ENCODE measurements at regions not wholly inside any gene's neighbourhood (a gene's known extent, or its start where the extent isn't known, plus 50 kb on each side); places are given as distances from the start of the nearest gene placed in this dataset.

DNA sequence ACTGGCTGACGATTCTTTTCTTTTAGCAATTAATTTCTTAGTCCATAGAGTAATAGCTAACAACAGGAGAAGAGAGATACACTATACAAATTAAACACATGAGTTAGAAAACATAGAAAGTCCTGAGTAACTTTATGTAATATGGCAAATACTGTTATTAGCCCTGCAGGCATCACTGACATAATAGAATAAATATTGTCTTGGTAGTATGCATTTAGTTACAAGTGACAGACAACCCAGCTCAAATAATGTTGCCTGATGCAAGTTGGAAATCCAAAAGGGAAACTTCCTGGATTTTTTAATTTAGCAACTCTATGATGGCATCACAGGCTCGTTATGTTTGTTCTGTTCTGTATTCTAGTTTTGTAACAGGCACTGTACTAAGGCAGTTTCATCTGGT is 95.1 kb downstream of the DKK1 start:
- peaks cover 20% of the 10 kb centered on the region for H3K4me1 ChIP-seq (ENCODE audit: control insufficient read depth, low read length)
- no peak overlapping the region for H3K4me2 ChIP-seq (ENCODE audit: low read length)
- no peaks in the 10 kb centered on the region for H3F3A ChIP-seq (ENCODE audit: control insufficient read depth, insufficient read depth)

DNA sequence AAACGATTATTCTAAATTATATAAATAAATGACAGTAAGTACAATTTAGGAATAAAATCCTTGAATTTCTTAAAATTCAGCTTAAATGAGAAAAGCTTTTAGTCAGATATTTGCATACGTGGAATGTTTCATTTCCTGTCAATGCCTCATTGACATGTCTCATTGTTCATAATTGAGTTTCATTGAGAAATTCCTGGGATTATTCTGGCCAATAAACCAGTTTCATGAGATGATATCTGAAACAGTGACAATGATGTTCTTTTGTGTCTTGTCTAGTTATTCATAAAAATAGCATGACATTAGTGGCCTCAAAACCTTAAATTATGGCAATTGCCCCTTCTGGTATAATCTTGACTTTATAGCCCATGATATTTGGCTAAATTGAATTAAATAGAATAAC is 95.8 kb downstream of the DKK1 start:
- TF ChIP-seq, protein P1, sequence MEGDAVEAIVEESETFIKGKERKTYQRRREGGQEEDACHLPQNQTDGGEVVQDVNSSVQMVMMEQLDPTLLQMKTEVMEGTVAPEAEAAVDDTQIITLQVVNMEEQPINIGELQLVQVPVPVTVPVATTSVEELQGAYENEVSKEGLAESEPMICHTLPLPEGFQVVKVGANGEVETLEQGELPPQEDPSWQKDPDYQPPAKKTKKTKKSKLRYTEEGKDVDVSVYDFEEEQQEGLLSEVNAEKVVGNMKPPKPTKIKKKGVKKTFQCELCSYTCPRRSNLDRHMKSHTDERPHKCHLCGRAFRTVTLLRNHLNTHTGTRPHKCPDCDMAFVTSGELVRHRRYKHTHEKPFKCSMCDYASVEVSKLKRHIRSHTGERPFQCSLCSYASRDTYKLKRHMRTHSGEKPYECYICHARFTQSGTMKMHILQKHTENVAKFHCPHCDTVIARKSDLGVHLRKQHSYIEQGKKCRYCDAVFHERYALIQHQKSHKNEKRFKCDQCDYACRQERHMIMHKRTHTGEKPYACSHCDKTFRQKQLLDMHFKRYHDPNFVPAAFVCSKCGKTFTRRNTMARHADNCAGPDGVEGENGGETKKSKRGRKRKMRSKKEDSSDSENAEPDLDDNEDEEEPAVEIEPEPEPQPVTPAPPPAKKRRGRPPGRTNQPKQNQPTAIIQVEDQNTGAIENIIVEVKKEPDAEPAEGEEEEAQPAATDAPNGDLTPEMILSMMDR (IDR thresholded peaks at IDR 0.05; ENCODE audit: low read depth, low read length, poor library complexity, severe bottlenecking) = no peak
- TF ChIP-seq EZH2phosphoT487 (IDR thresholded peaks at IDR 0.05; ENCODE audit: borderline replicate concordance, low read length) = no peak
- Histone ChIP-seq H3K4me1 (ENCODE audit: control insufficient read depth, low read length) (peaks cover 20% of the 10 kb centered on the region), H3F3A (ENCODE audit: control insufficient read depth, insufficient read depth) (no peaks in the 10 kb centered on the region), H3K4me3 (ENCODE audit: low read length) (no peak overlapping the region), H3K4me2 (ENCODE audit: low read length) (no peak overlapping the region), H3K27ac (ENCODE audit: low read depth, low read length) (no peak overlapping the region), H3K36me3 (ENCODE audit: control insufficient read depth, low read length) (no peaks in the 10 kb centered on the region), H3K27me3 (ENCODE audit: control insufficient read depth, low read length) (no peaks in the 10 kb centered on the region), H3K79me2 (ENCODE audit: control insufficient read depth, low read length) (no peaks in the 10 kb centered on the region), H3K9me3 (ENCODE audit: control insufficient read depth, insufficient read depth, low read length) (no peaks in the 10 kb centered on the region), H4K20me1 (ENCODE audit: control insufficient read depth, insufficient read depth, low read depth, low read length) (no peaks in the 10 kb centered on the region), H3K9me2 (replicated peaks; ENCODE audit: control insufficient read depth, low read length) (no peaks in the 10 kb centered on the region)

More for the DNA sequence above, 95.1 kb downstream of the DKK1 start:
- Histone ChIP-seq H3K4me3 (ENCODE audit: low read length) (no peak overlapping the region), H3K79me2 (ENCODE audit: control insufficient read depth, low read length) (no peaks in the 10 kb centered on the region), H3K27ac (ENCODE audit: low read depth, low read length) (no peak overlapping the region), H3K36me3 (ENCODE audit: control insufficient read depth, low read length) (no peaks in the 10 kb centered on the region), H3K9me2 (replicated peaks; ENCODE audit: control insufficient read depth, low read length) (no peaks in the 10 kb centered on the region), H4K20me1 (ENCODE audit: control insufficient read depth, insufficient read depth, low read depth, low read length) (no peaks in the 10 kb centered on the region), H3K27me3 (ENCODE audit: control insufficient read depth, low read length) (no peaks in the 10 kb centered on the region), H3K9me3 (ENCODE audit: control insufficient read depth, insufficient read depth, low read length) (no peaks in the 10 kb centered on the region)
- no peak for TF ChIP-seq EZH2phosphoT487 (IDR thresholded peaks at IDR 0.05; ENCODE audit: borderline replicate concordance, low read length)
- TF ChIP-seq, protein P1 (IDR thresholded peaks at IDR 0.05; ENCODE audit: low read depth, low read length, poor library complexity, severe bottlenecking) = no peak

DNA sequence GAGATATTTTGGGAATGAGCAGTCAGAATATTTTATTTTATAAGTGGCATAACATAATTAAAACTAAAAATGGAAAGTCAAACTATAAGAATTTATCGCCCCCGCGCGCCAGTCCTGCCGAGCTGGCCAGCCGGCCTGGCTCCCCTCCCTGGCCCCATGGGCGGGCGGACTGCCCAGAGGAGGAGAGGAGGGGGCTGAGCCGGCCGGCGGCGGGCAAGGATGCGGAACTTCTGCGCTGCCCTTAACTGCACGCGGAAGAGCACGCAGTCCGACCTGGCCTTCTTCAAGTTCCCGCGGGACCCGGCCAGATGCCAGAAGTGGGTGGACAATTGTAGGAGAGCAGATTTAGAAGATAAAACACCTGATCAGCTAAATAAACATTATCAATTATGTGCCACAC is 96.8 kb downstream of the DKK1 start:
- H3K4me2 ChIP-seq (ENCODE audit: low read length) = no peak overlapping the region
- no peak overlapping the region for H3K27ac ChIP-seq (ENCODE audit: low read depth, low read length)
- H3K79me2 ChIP-seq (ENCODE audit: control insufficient read depth, low read length) = no peaks in the 10 kb centered on the region
- H3K9me3 ChIP-seq (ENCODE audit: control insufficient read depth, insufficient read depth, low read length) = no peaks in the 10 kb centered on the region
- no peak overlapping the region for H3K4me3 ChIP-seq (ENCODE audit: low read length)
- H3K36me3 ChIP-seq (ENCODE audit: control insufficient read depth, low read length) = no peaks in the 10 kb centered on the region
- no peaks in the 10 kb centered on the region for H3K9me2 ChIP-seq (replicated peaks; ENCODE audit: control insufficient read depth, low read length)
- TF ChIP-seq, protein P1 (IDR thresholded peaks at IDR 0.05; ENCODE audit: low read depth, low read length, poor library complexity, severe bottlenecking) = no peak
- no peak for TF ChIP-seq EZH2phosphoT487 (IDR thresholded peaks at IDR 0.05; ENCODE audit: borderline replicate concordance, low read length)
- no peaks in the 10 kb centered on the region for H4K20me1 ChIP-seq (ENCODE audit: control insufficient read depth, insufficient read depth, low read depth, low read length)
- H3K4me1 ChIP-seq (ENCODE audit: control insufficient read depth, low read length) = peaks cover 20% of the 10 kb centered on the region
- no peaks in the 10 kb centered on the region for H3F3A ChIP-seq (ENCODE audit: control insufficient read depth, insufficient read depth)
- H3K27me3 ChIP-seq (ENCODE audit: control insufficient read depth, low read length) = no peaks in the 10 kb centered on the region

DNA sequence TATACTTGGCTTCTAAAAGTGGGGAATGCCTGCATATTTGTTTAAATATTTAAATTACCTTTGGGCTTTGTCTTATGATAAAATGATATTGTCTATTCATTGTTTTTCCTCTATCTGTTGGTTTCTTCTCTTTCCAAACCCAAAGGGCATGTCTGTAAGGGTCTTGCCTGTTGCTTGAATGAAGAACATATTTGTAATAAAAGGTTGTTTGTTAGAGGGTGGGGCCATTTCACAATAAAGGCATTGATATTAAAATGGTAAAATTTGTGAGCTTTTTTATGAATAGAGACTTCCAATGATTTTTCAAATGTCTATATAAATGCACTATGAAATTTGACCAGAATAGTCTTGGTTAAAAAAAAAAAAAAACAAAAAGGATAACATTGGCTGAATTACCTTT is 105.2 kb downstream of the DKK1 start:
- Histone ChIP-seq H3K79me2 (ENCODE audit: control insufficient read depth, low read length) (no peaks in the 10 kb centered on the region), H3K27me3 (ENCODE audit: control insufficient read depth, low read length) (no peaks in the 10 kb centered on the region), H3K9me2 (replicated peaks; ENCODE audit: control insufficient read depth, low read length) (no peaks in the 10 kb centered on the region), H3K4me2 (ENCODE audit: low read length) (no peak overlapping the region), H3K4me1 (ENCODE audit: control insufficient read depth, low read length) (no peaks in the 10 kb centered on the region), H3K36me3 (ENCODE audit: control insufficient read depth, low read length) (no peaks in the 10 kb centered on the region), H3K9me3 (ENCODE audit: control insufficient read depth, insufficient read depth, low read length) (no peaks in the 10 kb centered on the region), H3K4me3 (ENCODE audit: low read length) (no peak overlapping the region), H3K27ac (ENCODE audit: low read depth, low read length) (no peak overlapping the region), H3F3A (ENCODE audit: control insufficient read depth, insufficient read depth) (no peaks in the 10 kb centered on the region), H4K20me1 (ENCODE audit: control insufficient read depth, insufficient read depth, low read depth, low read length) (no peaks in the 10 kb centered on the region)
- no peak for TF ChIP-seq EZH2phosphoT487 (IDR thresholded peaks at IDR 0.05; ENCODE audit: borderline replicate concordance, low read length)
- TF ChIP-seq, protein P1 (IDR thresholded peaks at IDR 0.05; ENCODE audit: low read depth, low read length, poor library complexity, severe bottlenecking) = no peak

All from DOHH2 (cell line).